GM12878 (cell line): ENCODE measurements at regions not wholly inside any gene's neighbourhood (a gene's known extent, or its start where the extent isn't known, plus 50 kb on each side); places are given as distances from the start of the nearest gene placed in this dataset.
A peak's percentile ranks its signal among the peaks of the same experiment; 100 is the strongest.

ENCODE experiments used
- ATAC-seq: fragments of 200-7000 bp; cut with Tn5 transposase; 3 replicates; pipeline ENCODE4 v1.9.1; 2020; ENCODE audit warnings: mild to moderate bottlenecking, moderate library complexity
- BruUV-seq: library from RNA; stranded (reverse); fragments of 400-500 nt; replicated peaks from 2 replicates; lab custom pipeline; 2021; lab: Mats Ljungman, UMichigan
- CTCF ChIA-PET: fragments of 300-600 bp; sonication (Branson Sonifier 250); formaldehyde crosslinking; extraction: SDS; loops from one replicate; lab custom pipeline; 2021; ENCODE audit warnings: inconsistent platforms; lab: Yijun Ruan, JAX
- POLR2A ChIA-PET: fragments of 350-600 bp; formaldehyde crosslinking; extraction: SDS; loops from one replicate; lab custom pipeline; 2021; ENCODE audit warnings: inconsistent platforms; lab: Charles Lee
- RAD21 ChIA-PET: fragments of 300-600 bp; sonication (Branson Sonifier 250); formaldehyde crosslinking; loops from one replicate; lab custom pipeline; 2023; ENCODE audit warnings: antibody characterized with exemption; ENCODE audit not compliant: unreplicated experiment; lab: Charles Lee
- SMC1A ChIA-PET: fragments of 300-600 bp; sonication (Branson Sonifier 250); formaldehyde crosslinking; loops from one replicate; lab custom pipeline; 2023; ENCODE audit not compliant: unreplicated experiment, uncharacterized antibody; lab: Charles Lee
- DNase-seq: peaks from one replicate; pipeline ENCODE4 v3.0.0-alpha.2; 2011; ENCODE audit warnings: low read depth, low spot score
- FAIRE-seq: peaks from 3 replicates; lab custom pipeline; 2011; peaks lifted over from hg19 to GRCh38; lab: Jason Lieb, UNC
- H2AFZ ChIP-seq: 2 replicates; pipeline ENCODE4 v1.6.0; 2011; ENCODE audit warnings: low read depth, low read length, control low read depth; ENCODE audit not compliant: control insufficient read depth
- H3K27ac ChIP-seq: 2 replicates; pipeline ENCODE4 v1.5.1; 2011; ENCODE audit warnings: control low read depth; ENCODE audit not compliant: control insufficient read depth, insufficient read depth
- H3K27me3 ChIP-seq, 2 experiments: replicated peaks in 1 of 2; 2 replicates each; pipeline versions ENCODE4 v1.6.0 to v1.6.1; 2011; ENCODE audit warnings: low read length in 1 of 2; ENCODE audit not compliant: control insufficient read depth in 2 of 2, insufficient read depth in 2 of 2
- H3K36me3 ChIP-seq, 2 experiments: 2 replicates each; pipeline ENCODE4 v1.5.1; 2011; ENCODE audit warnings: low read length in 1 of 2; ENCODE audit not compliant: control insufficient read depth in 2 of 2, insufficient read depth in 2 of 2
- H3K4me1 ChIP-seq: 2 replicates; pipeline ENCODE4 v1.6.1; 2011; ENCODE audit warnings: mild to moderate bottlenecking, low read length, moderate library complexity, mixed read lengths; ENCODE audit not compliant: control insufficient read depth, insufficient read depth
- H3K4me2 ChIP-seq: 2 replicates; pipeline ENCODE4 v1.6.0; 2011; ENCODE audit warnings: control low read depth; ENCODE audit not compliant: control insufficient read depth, insufficient read depth
- H3K4me3 ChIP-seq: fragments of 200-600 bp; sonication (generic); 2 replicates; pipeline ENCODE4 v1.5.1; 2016
- H3K79me2 ChIP-seq: 2 replicates; pipeline ENCODE4 v1.6.0; 2011; ENCODE audit warnings: low read length; ENCODE audit not compliant: control insufficient read depth, insufficient read depth
- H3K9ac ChIP-seq: 2 replicates; pipeline ENCODE4 v1.8.0; 2011; ENCODE audit warnings: low read length, control low read depth, mixed read lengths; ENCODE audit not compliant: control insufficient read depth, insufficient read depth
- H3K9me3 ChIP-seq: replicated peaks from 3 replicates; pipeline ENCODE4 v1.5.1; 2011; ENCODE audit warnings: mild to moderate bottlenecking, low read length; ENCODE audit not compliant: control insufficient read depth, insufficient read depth
- H4K20me1 ChIP-seq: 2 replicates; pipeline ENCODE4 v1.6.0; 2011; ENCODE audit not compliant: control insufficient read depth, insufficient read depth
- E2F4 ChIP-seq: IDR thresholded peaks from 2 replicates; pipeline ENCODE4 v1.6.1; 2012; ENCODE audit warnings: low read depth, low read length, improper control_type of control experiment
- JUNB ChIP-seq: IDR thresholded peaks from 2 replicates; pipeline ENCODE4 v1.6.1; 2016; ENCODE audit warnings: antibody characterized with exemption, mild to moderate bottlenecking
- RUNX3 ChIP-seq: IDR thresholded peaks from 2 replicates; pipeline ENCODE4 v1.6.1; 2012; ENCODE audit warnings: low read length, inconsistent platforms
- ZBTB4 ChIP-seq: fragments of 450-650 bp; formaldehyde crosslinking; IDR thresholded peaks from 2 replicates; pipeline ENCODE4 v1.4.0; 2022; ENCODE audit warnings: mild to moderate bottlenecking, moderate library complexity
- WGBS: methylation state at CpG from one replicate; pipeline ENCODE4 v1.1.6; 2016; ENCODE audit warnings: low lambda C conversion rate; ENCODE audit not compliant: insufficient replicate concordance, insufficient coverage; ENCODE audit errors: missing lambda C conversion rate; 5-methylcytosine and 5-hydroxymethylcytosine counted together
- in situ Hi-C: fragments of 300-500 bp; cut with MboI; formaldehyde crosslinking; loops from 9 replicates; pipeline ENCODE4 v1.14.3; 2018; ENCODE audit warnings: mixed read lengths
- intact Hi-C: fragments of 100-400 bp; cut with micrococcal nuclease; formaldehyde crosslinking; loops from one replicate; pipeline ENCODE4 v1.14.2; 2022; ENCODE audit not compliant: unreplicated experiment

- TF ChIP-seq ZBTB4 (CRISPR knock-in tag) = no peak
Measured at GRCh38 chr18:67347438-67347837, 169.1 kb downstream of the DSEL start (continued).

GRCh38 chr18:67342159-67342558 is 174.4 kb downstream of the DSEL start:
- ATAC-seq (no peak), DNase-seq (no peak), FAIRE-seq (no peak)
- H4K20me1 ChIP-seq = no peaks in the 10 kb centered on the region
- no peaks in the 10 kb centered on the region; the same call in 2 of the 3 replicates for H3K9me3 ChIP-seq
- H3K4me2 ChIP-seq = no peak overlapping the region
- no peaks in the 10 kb centered on the region for H3K79me2 ChIP-seq
- no TSS peak for BruUV-seq
- no peaks in the 10 kb centered on the region for H3K4me1 ChIP-seq
- POLR2A ChIA-PET = no interaction called here
- H3K27ac ChIP-seq = no peak overlapping the region
- no peaks in the 10 kb centered on the region; a peak in 1 of 4 replicates for H3K27me3 ChIP-seq
- intact Hi-C loops (no loop called here), in situ Hi-C loops (no loop called here)
- CTCF ChIA-PET = no interaction called here
- TF ChIP-seq E2F4 = no peak
- TF ChIP-seq JUNB = peak; percentile 17; the same call in 1 of the 2 replicates
- TF ChIP-seq RUNX3 = peak; percentile 47
- no peak overlapping the region for H3K4me3 ChIP-seq
- H3K36me3 ChIP-seq = no peaks in the 10 kb centered on the region
- RAD21 ChIA-PET = no interaction called here
- SMC1A ChIA-PET = no interaction called here
- no peak overlapping the region for H2AFZ ChIP-seq
- no peak overlapping the region for H3K9ac ChIP-seq
- 2% methylated on average over 2 of the region's 2 CpGs for WGBS
